Heart left ventricle (tissue), 13 donors: ENCODE measurements at regions not wholly inside any gene's neighbourhood (a gene's known extent, or its start where the extent isn't known, plus 50 kb on each side); places are given as distances from the start of the nearest gene placed in this dataset.

Experiments
- CTCF ChIP-seq, 12 donors: fragments of 200-600 bp; sonication (generic) in 4 of 12; IDR thresholded peaks; one replicate each; pipeline versions ENCODE4 v1.5.0 to v1.8.0; 2018 to 2022; ENCODE audit warnings: antibody characterized with exemption in 12 of 12, mild to moderate bottlenecking in 5 of 12
- POLR2A ChIP-seq, 2 donors: fragments of 450-650 bp; IDR thresholded peaks; one replicate each; pipeline ENCODE4 v1.6.1; 2017; ENCODE audit warnings: antibody characterized with exemption in 2 of 2, mild to moderate bottlenecking in 2 of 2, moderate library complexity in 2 of 2
- donor health status: ischemic (EF 13 %, LVEDD 7.1; RV severe dilation, severe dysfunction).
- donor health status: DM: no; HTN: yes; CAD: no.
- donor health status: DM: no; HTN: no; CAD: no.
- donor health status: ischemic (EF 25% LVEDD 6.9; RV normal size, moderate dysfunction).
- donor health status: ischemic (EF 25% LVEDD 5.7; RV mildly dilated, moderate dysfunction).
- donor health status: ischemic (EF 35%, LVEDD 5.7; RV mildly dilated, moderate dysfunction).
- donor health status: nonischemic (EF 11% LVEDD 7.7; RV severe dilation, severe dysfunction).
- donor health status: DM: yes; HTN: yes; CAD: no.
- donor health status: PGD.
- donor health status: ischemic (EF 29% LVEDD 5.4; RV normal size, mild dysfunction).
- donor health status: nonischemic (EF 23%, LVEDD 6.1; RV moderate dilation, normal function).

- TF ChIP-seq CTCF (IDR thresholded peaks at IDR 0.05), result no peak
- no peak for TF ChIP-seq POLR2A (IDR thresholded peaks at IDR 0.05)
These were observed 1661.8 kb upstream of the SPRY2 start for GRCh38 chr13:82002710-82003109.
